IgD-negative memory B cell (primary cell): ENCODE measurements at regions not wholly inside any gene's neighbourhood (a gene's known extent, or its start where the extent isn't known, plus 50 kb on each side); places are given as distances from the start of the nearest gene placed in this dataset.

ENCODE experiments used
- H3K27ac Mint-ChIP-seq, 3 donors: one replicate each; pipeline ENCODE4 v1.8.0; 2020 to 2022; ENCODE audit warnings: mild to moderate bottlenecking in 3 of 3, mixed read lengths in 3 of 3, moderate library complexity in 1 of 3
- H3K27me3 Mint-ChIP-seq: one replicate; pipeline ENCODE4 v1.8.0; 2021; ENCODE audit warnings: mixed read lengths
- H3K36me3 Mint-ChIP-seq: one replicate; pipeline ENCODE4 v1.8.0; 2020; ENCODE audit warnings: mild to moderate bottlenecking, mixed read lengths
- H3K4me1 Mint-ChIP-seq, 3 donors: one replicate each; pipeline ENCODE4 v1.8.0; 2020 to 2022; ENCODE audit warnings: mixed read lengths in 3 of 3, mild to moderate bottlenecking in 1 of 3
- H3K4me3 Mint-ChIP-seq, 4 donors: one replicate each; pipeline ENCODE4 v1.8.0; 2020 to 2022; ENCODE audit warnings: mild to moderate bottlenecking in 4 of 4, mixed read lengths in 4 of 4, moderate library complexity in 3 of 4
- H3K9me3 Mint-ChIP-seq, 3 donors: one replicate each; pipeline ENCODE4 v1.8.0; 2020 to 2021; ENCODE audit warnings: mixed read lengths in 3 of 3, mild to moderate bottlenecking in 1 of 3

GRCh38 chr15:62218841-62219240 is 53.8 kb upstream of the C2CD4B start:
- Mint-ChIP-seq H3K4me1 (peaks cover 0 to 2% (median 0%) of the 10 kb centered on the region in 3 donors), H3K9me3 (peaks cover 4 to 11% (median 9%) of the 10 kb centered on the region in 3 donors), H3K27ac (no peak overlapping the region), H3K36me3 (peaks cover 1% of the 10 kb centered on the region), H3K27me3 (peaks cover 2% of the 10 kb centered on the region), H3K4me3 (no peak overlapping the region)

GRCh38 chr15:62219799-62220198 is 54.7 kb upstream of the C2CD4B start:
- H3K4me3 Mint-ChIP-seq = no peak overlapping the region
- H3K36me3 Mint-ChIP-seq = peaks cover 1% of the 10 kb centered on the region
- peaks cover 7 to 11% (median 9%) of the 10 kb centered on the region in 3 donors for H3K9me3 Mint-ChIP-seq
- peaks cover 2% of the 10 kb centered on the region for H3K27me3 Mint-ChIP-seq
- peaks cover 0 to 2% (median 0%) of the 10 kb centered on the region in 3 donors for H3K4me1 Mint-ChIP-seq
- H3K27ac Mint-ChIP-seq = no peak overlapping the region

- no peak overlapping the region for H3K27ac Mint-ChIP-seq
- no peaks in the 10 kb centered on the region for H3K4me1 Mint-ChIP-seq
- H3K27me3 Mint-ChIP-seq = peaks cover 5% of the 10 kb centered on the region
- H3K36me3 Mint-ChIP-seq = peaks cover 1% of the 10 kb centered on the region
- H3K4me3 Mint-ChIP-seq = no peak overlapping the region
- peaks cover 0 to 6% (median under 1%) of the 10 kb centered on the region in 3 donors for H3K9me3 Mint-ChIP-seq
Measured at GRCh38 chr15:62223020-62223419, 57.9 kb upstream of the C2CD4B start.

DNA sequence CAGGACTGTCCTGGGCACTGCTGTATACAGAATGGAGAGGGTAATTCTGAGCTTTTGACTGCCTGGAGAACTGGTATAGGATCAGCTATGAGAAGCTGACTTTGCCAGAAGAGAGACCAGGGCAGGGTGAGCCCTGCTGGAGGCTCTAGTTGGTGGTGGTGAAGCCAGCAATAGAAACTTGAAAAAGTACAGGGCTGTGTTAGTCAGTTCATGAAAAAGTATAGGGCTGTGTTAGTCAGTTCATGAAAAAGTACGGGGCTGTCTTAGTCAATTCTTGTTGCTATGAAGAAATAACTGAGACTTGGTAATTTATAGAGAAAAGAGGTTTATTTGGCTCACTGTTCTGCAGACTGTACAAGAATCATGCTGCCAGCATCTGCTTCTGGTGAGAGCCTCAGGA is 63.5 kb upstream of the C2CD4B start:
- Mint-ChIP-seq H3K9me3 (peaks cover 0 to 4% (median 0%) of the 10 kb centered on the region in 3 donors), H3K4me1 (no peaks in the 10 kb centered on the region), H3K4me3 (no peak overlapping the region), H3K27me3 (peaks cover 5% of the 10 kb centered on the region), H3K36me3 (no peaks in the 10 kb centered on the region), H3K27ac (no peak overlapping the region)

DNA sequence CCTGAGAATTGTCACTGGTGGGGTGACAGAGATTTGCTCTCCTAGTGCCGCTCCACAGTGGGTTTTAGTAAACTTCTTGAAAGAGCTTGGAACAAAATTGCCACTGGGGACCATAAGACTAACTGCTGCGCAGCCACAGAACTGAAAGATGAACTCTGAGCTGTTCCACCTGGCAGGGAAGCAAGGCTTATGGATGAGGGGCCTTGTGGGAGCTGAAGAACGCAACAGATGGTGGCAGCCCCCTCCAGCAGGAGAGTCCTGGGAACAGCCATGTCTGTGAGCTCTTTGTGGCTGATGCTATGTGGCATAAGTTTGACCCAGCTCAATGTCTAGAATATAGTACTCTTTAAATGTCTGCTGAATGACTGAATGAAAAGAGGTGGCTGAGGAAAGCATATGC is 66.8 kb upstream of the C2CD4B start:
- no peaks in the 10 kb centered on the region for H3K4me1 Mint-ChIP-seq

GRCh38 chr15:62240121-62241096 is 75.3 kb upstream of the C2CD4B start:
- no peak overlapping the region for H3K27ac Mint-ChIP-seq

More for the DNA sequence above, 66.8 kb upstream of the C2CD4B start:
- Mint-ChIP-seq H3K9me3 (peaks cover 0 to 4% (median 4%) of the 10 kb centered on the region in 3 donors), H3K27ac (no peak overlapping the region), H3K36me3 (peaks cover 3% of the 10 kb centered on the region), H3K4me3 (no peak overlapping the region), H3K27me3 (peaks cover 1% of the 10 kb centered on the region)

DNA sequence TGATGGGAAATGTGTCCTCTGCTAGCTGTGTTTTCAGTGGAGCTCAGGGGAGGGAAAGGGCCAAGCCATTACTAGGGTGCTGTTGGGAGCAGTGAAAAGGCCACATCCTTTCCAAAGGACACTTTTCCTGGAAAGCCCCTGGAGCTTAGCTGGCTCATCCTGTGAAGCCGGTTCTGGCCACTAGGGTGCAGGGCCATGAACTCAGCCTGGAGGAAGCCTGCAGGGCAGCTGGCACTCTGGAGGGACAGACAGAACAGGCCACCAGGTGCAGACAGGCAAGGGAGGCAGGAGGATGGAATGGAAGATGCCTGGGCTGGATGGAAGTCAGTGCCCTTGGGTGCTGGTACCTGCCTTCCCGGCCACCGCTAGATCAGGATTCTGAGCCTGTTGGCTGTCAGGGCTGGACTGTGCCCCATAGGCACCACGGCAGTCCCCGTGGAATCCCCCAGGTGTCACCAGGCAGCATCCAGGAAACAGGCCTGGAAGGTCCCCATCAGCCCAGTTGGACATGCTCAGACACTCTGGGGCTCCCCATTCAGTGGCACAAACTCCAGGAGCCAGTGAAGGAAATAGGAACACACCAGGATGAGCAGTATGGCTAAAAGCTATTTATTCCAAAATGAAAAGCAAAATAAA is 76.2 kb upstream of the C2CD4B start:
- no peaks in the 10 kb centered on the region for H3K27me3 Mint-ChIP-seq
- H3K9me3 Mint-ChIP-seq = peaks cover 3 to 5% (median 4%) of the 10 kb centered on the region in 3 donors
- peaks cover 2% of the 10 kb centered on the region for H3K36me3 Mint-ChIP-seq
- no peaks in the 10 kb centered on the region for H3K4me1 Mint-ChIP-seq
- no peak overlapping the region for H3K4me3 Mint-ChIP-seq
- no peak overlapping the region for H3K27ac Mint-ChIP-seq

More at GRCh38 chr15:62240121-62241096, 75.3 kb upstream of the C2CD4B start:
- Mint-ChIP-seq H3K27me3 (no peaks in the 10 kb centered on the region), H3K4me1 (no peaks in the 10 kb centered on the region), H3K4me3 (no peak overlapping the region), H3K9me3 (peaks cover 3 to 5% (median 4%) of the 10 kb centered on the region in 3 donors), H3K36me3 (peaks cover 2% of the 10 kb centered on the region)

GRCh38 chr15:62242999-62243398 is 77.9 kb upstream of the C2CD4B start:
- no peaks in the 10 kb centered on the region for H3K27me3 Mint-ChIP-seq
- no peak overlapping the region for H3K27ac Mint-ChIP-seq
- no peaks in the 10 kb centered on the region for H3K4me1 Mint-ChIP-seq
- H3K9me3 Mint-ChIP-seq = peaks cover 0 to 3% (median 2%) of the 10 kb centered on the region in 3 donors
- peaks cover 5% of the 10 kb centered on the region for H3K36me3 Mint-ChIP-seq
- no peak overlapping the region for H3K4me3 Mint-ChIP-seq

- Mint-ChIP-seq H3K36me3 (peaks cover 3% of the 10 kb centered on the region), H3K27ac (no peak overlapping the region), H3K4me1 (no peaks in the 10 kb centered on the region), H3K27me3 (no peaks in the 10 kb centered on the region), H3K4me3 (no peak overlapping the region), H3K9me3 (no peaks in the 10 kb centered on the region)
Measured at GRCh38 chr15:62244762-62245161, 79.7 kb upstream of the C2CD4B start.

DNA sequence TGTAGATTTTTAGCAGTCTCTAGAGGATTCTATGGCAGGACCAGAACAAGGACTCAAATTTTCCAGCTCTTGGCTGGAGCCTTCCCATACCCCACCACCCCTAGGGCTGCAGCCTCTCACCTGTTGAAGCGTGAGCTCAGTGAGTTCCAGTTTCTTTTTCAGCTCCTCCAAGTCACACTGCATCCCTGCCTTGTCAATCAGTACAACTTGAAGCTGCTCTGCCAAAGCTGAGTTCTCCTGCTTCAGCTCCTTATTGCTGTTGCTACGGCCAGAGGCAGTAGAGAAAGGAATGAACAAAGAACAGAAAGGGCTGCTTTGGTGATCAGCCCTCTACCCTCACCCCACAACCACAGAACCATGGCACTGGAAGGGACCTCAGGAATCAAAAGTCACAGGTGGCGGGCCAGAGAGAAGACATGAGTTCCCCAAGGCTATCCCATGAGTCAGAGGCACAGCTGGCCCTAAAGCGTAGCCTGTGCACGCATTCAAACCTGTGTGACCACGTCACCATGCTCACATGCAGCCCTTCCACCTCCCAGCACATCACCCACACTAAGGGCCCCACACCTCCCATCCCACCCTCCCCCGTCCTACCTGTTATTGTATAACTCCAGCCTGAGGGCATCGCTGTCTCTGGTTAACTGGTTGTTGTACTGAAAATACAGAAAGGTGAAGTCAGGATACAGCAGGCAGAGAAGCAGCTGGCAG is 83.3 kb upstream of the C2CD4B start:
- Mint-ChIP-seq H3K27me3 (no peaks in the 10 kb centered on the region), H3K27ac (no peak overlapping the region), H3K4me3 (no peak overlapping the region), H3K36me3 (peaks cover 5% of the 10 kb centered on the region), H3K9me3 (no peaks in the 10 kb centered on the region), H3K4me1 (no peaks in the 10 kb centered on the region)

DNA sequence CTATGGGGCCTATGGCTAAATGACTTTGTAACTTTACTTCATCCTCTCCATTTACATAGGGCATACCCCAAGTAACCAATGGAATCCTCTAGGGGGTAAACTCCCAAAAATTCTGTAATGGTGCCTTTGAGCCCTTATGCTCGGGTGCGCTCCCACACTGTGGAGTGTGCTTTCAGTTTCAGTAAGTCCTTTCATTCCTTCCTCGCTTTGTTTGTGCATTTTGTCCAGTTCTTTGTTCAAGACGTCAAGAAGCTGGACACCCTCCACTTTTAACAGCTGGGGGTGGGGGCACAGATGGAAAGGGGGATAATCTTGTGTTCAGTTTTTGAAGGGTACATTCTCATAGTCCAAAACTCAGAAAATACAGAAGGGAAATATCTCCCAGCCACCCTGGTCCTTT is 84.4 kb upstream of the C2CD4B start:
- Mint-ChIP-seq H3K27me3 (peaks cover under 1% of the 10 kb centered on the region), H3K4me1 (no peaks in the 10 kb centered on the region)

GRCh38 chr15:62250186-62250585 is 85.1 kb upstream of the C2CD4B start:
- Mint-ChIP-seq H3K27ac (no peak overlapping the region), H3K9me3 (no peaks in the 10 kb centered on the region), H3K4me3 (peak overlapping the region in 1 of 4 donors; percentile 9), H3K36me3 (peaks cover 5% of the 10 kb centered on the region), H3K27me3 (peaks cover 2% of the 10 kb centered on the region), H3K4me1 (no peaks in the 10 kb centered on the region)

More for the DNA sequence above, 84.4 kb upstream of the C2CD4B start:
- no peak overlapping the region for H3K4me3 Mint-ChIP-seq
- peaks cover 5% of the 10 kb centered on the region for H3K36me3 Mint-ChIP-seq
- no peak overlapping the region for H3K27ac Mint-ChIP-seq
- H3K9me3 Mint-ChIP-seq = no peaks in the 10 kb centered on the region

DNA sequence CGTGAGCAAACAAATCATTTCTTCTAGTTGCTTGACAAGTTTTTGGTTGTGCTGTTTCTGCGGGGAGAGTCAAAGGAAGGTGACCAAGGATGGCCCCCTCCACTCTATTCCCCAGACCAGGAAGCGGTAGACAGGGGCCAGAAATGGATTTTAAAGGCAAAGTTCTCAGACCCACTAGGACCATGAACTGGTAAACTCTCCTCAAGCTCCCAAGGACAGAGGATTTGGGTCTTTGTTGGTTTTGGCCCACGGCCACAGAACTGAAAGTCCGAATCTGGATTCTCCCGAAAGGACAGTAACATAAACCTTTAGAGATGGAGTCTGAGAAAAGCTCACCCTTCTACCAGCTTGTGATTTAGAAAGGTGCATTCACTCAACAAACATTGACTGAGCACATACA is 85.9 kb upstream of the C2CD4B start:
- Mint-ChIP-seq H3K4me1 (no peaks in the 10 kb centered on the region), H3K27ac (no peak overlapping the region), H3K9me3 (no peaks in the 10 kb centered on the region), H3K36me3 (peaks cover 5% of the 10 kb centered on the region), H3K27me3 (peaks cover 2% of the 10 kb centered on the region), H3K4me3 (no peak overlapping the region)

- Mint-ChIP-seq H3K9me3 (peaks cover 0 to 1% (median 0%) of the 10 kb centered on the region in 3 donors), H3K4me3 (no peak overlapping the region), H3K4me1 (no peaks in the 10 kb centered on the region), H3K27ac (no peak overlapping the region), H3K27me3 (peaks cover 2% of the 10 kb centered on the region), H3K36me3 (peaks cover 2% of the 10 kb centered on the region)
Measured at GRCh38 chr15:62253294-62253693, 88.2 kb upstream of the C2CD4B start.
